Gastrocnemius medialis (tissue), 4 donors: ENCODE measurements at regions not wholly inside any gene's neighbourhood (a gene's known extent, or its start where the extent isn't known, plus 50 kb on each side); places are given as distances from the start of the nearest gene placed in this dataset.

Source experiments
- CTCF ChIP-seq, 5 experiments: fragments of 450-650 bp in 3 of 5; fragments of 200-600 bp in 2 of 5; sonication (generic) in 2 of 5; IDR thresholded peaks in 4 of 5; conservative IDR thresholded peaks in 1 of 5; 1 replicate in 4 of 5; 2 replicates in 1 of 5; pipeline ENCODE4 v1.5.1; 2016 to 2019; ENCODE audit warnings: antibody characterized with exemption in 5 of 5, mild to moderate bottlenecking in 3 of 5, moderate library complexity in 3 of 5
- POLR2A ChIP-seq, 2 donors: fragments of 450-650 bp; IDR thresholded peaks; one replicate each; pipeline ENCODE4 v1.6.1; 2017; ENCODE audit warnings: antibody characterized with exemption in 2 of 2, mild to moderate bottlenecking in 2 of 2, moderate library complexity in 2 of 2

GRCh38 chr2:60216452-60216995, 336.9 kb downstream of the BCL11A start:
- TF ChIP-seq CTCF (IDR thresholded peaks at IDR 0.05 in 4 of 5, conservative IDR thresholded peaks at IDR 0.05 in 1 of 5) (no peak), POLR2A (IDR thresholded peaks at IDR 0.05) (no peak)
